WI38 (cell line): ENCODE measurements at regions not wholly inside any gene's neighbourhood (a gene's known extent, or its start where the extent isn't known, plus 50 kb on each side); places are given as distances from the start of the nearest gene placed in this dataset.

Source experiments
- H3K4me3 ChIP-seq: 2 replicates; pipeline ENCODE4 v1.5.1; 2011; ENCODE audit warnings: low read depth, mild to moderate bottlenecking, control low read depth, low read length
- CTCF ChIP-seq: IDR thresholded peaks from 2 replicates; pipeline ENCODE4 v1.5.1; 2012; ENCODE audit warnings: low read depth, mild to moderate bottlenecking, control low read depth, low read length

- H3K4me3 ChIP-seq, result no peak overlapping the region
- no peak for TF ChIP-seq CTCF
Observed at GRCh38 chr9:14962193-14962882, 52.1 kb upstream of the FREM1 start.

- no peak overlapping the region for H3K4me3 ChIP-seq
- TF ChIP-seq CTCF, result no peak
Observed at GRCh38 chr9:14961372-14962068, 51.3 kb upstream of the FREM1 start.

- H3K4me3 ChIP-seq, result no peak overlapping the region
- TF ChIP-seq CTCF, result no peak
Observed at GRCh38 chr9:14960881-14961280, 50.7 kb upstream of the FREM1 start.
